HCT116 (cell line): ENCODE measurements at regions not wholly inside any gene's neighbourhood (a gene's known extent, or its start where the extent isn't known, plus 50 kb on each side); places are given as distances from the start of the nearest gene placed in this dataset.

Experiments used
- EGR1 ChIP-seq: IDR thresholded peaks from 2 replicates; pipeline ENCODE4 v1.6.1; 2012; ENCODE audit warnings: low read depth
- EZH2 ChIP-seq: fragments of 200-600 bp; sonication (generic); IDR thresholded peaks from 2 replicates; pipeline ENCODE4 v1.6.1; 2017; ENCODE audit warnings: antibody characterized with exemption, mixed run types
- EZH2phosphoT487 ChIP-seq: fragments of 200-600 bp; IDR thresholded peaks from 2 replicates; pipeline ENCODE4 v1.6.1; 2018; ENCODE audit warnings: antibody characterized with exemption, borderline replicate concordance
- POLR2A ChIP-seq: IDR thresholded peaks from 2 replicates; pipeline ENCODE4 v1.7.0; 2011; ENCODE audit warnings: borderline replicate concordance; ENCODE audit not compliant: insufficient read depth, insufficient read length; ENCODE audit errors: extremely low read depth
- POLR2AphosphoS5 ChIP-seq: IDR thresholded peaks from 2 replicates; pipeline ENCODE4 v1.6.1; 2011; ENCODE audit warnings: mild to moderate bottlenecking, low read depth, low read length, moderate library complexity
- SRF ChIP-seq: IDR thresholded peaks from 2 replicates; pipeline ENCODE4 v1.6.1; 2012; ENCODE audit warnings: low read depth
- YY1 ChIP-seq: IDR thresholded peaks from 2 replicates; pipeline ENCODE4 v1.6.1; 2011; ENCODE audit warnings: low read length, low read depth, moderate library complexity, mild to moderate bottlenecking; ENCODE audit not compliant: insufficient replicate concordance; ENCODE audit errors: extremely low read depth
- ZFX ChIP-seq: fragments of 450-650 bp; IDR thresholded peaks from 2 replicates; pipeline ENCODE4 v1.6.1; 2017
- ZNF274 ChIP-seq: fragments of 200-500 bp; sonication (Bioruptor generic); IDR thresholded peaks from 2 replicates; pipeline ENCODE4 v1.6.1; 2014; ENCODE audit warnings: mild to moderate bottlenecking, low read depth, low read length, inconsistent platforms
- TF ChIP-seq, protein P1 (sequence below), 3 experiments: fragments of 200-600 bp in 1 of 3; sonication (generic) in 1 of 3; IDR thresholded peaks in 2 of 3; conservative IDR thresholded peaks in 1 of 3; 2 replicates each; pipeline ENCODE4 v1.5.1; 2012 to 2017; ENCODE audit warnings: low read depth in 2 of 3, low read length in 2 of 3, antibody characterized with exemption in 1 of 3, borderline replicate concordance in 1 of 3, control low read depth in 1 of 3, mild to moderate bottlenecking in 1 of 3, mixed read lengths in 1 of 3, mixed run types in 1 of 3, moderate library complexity in 1 of 3; ENCODE audit not compliant: insufficient read depth in 1 of 3
- TF ChIP-seq, protein P2 (sequence below): IDR thresholded peaks from 2 replicates; pipeline ENCODE4 v1.6.1; 2012
- TF ChIP-seq, protein P3 (sequence below): IDR thresholded peaks from 2 replicates; pipeline ENCODE4 v1.6.1; 2012; ENCODE audit warnings: low read depth

DNA sequence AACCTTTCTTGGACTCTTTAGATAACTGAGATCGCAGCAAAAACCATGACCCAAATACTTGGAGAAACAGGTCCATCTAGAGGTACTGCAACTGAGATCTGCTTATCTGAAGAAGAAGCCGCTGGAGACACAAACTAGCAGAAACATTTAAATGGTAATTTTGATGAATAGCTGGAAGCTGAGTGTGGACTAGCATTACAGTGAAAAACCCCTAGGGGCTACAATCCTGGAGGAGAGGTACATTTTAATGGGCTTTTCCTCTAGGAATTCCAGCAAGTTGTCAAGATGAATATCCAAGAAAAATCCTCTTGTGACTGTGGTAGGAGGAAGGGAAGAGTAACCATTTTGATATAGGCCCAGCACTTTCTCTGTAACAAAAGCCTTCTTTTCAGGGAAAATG, 592.5 kb upstream of the GRIA3 start:
- TF ChIP-seq, protein P1, sequence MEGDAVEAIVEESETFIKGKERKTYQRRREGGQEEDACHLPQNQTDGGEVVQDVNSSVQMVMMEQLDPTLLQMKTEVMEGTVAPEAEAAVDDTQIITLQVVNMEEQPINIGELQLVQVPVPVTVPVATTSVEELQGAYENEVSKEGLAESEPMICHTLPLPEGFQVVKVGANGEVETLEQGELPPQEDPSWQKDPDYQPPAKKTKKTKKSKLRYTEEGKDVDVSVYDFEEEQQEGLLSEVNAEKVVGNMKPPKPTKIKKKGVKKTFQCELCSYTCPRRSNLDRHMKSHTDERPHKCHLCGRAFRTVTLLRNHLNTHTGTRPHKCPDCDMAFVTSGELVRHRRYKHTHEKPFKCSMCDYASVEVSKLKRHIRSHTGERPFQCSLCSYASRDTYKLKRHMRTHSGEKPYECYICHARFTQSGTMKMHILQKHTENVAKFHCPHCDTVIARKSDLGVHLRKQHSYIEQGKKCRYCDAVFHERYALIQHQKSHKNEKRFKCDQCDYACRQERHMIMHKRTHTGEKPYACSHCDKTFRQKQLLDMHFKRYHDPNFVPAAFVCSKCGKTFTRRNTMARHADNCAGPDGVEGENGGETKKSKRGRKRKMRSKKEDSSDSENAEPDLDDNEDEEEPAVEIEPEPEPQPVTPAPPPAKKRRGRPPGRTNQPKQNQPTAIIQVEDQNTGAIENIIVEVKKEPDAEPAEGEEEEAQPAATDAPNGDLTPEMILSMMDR (IDR thresholded peaks at IDR 0.05 in 2 of 3, conservative IDR thresholded peaks at IDR 0.05 in 1 of 3; ENCODE audit: borderline replicate concordance in 1 of 3, insufficient read depth in 1 of 3, low read depth in 2 of 3, low read length in 2 of 3), result no peak
- TF ChIP-seq EGR1, result no peak
- TF ChIP-seq, protein P2, sequence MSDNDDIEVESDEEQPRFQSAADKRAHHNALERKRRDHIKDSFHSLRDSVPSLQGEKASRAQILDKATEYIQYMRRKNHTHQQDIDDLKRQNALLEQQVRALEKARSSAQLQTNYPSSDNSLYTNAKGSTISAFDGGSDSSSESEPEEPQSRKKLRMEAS, result no peak
- TF ChIP-seq, protein P3, sequence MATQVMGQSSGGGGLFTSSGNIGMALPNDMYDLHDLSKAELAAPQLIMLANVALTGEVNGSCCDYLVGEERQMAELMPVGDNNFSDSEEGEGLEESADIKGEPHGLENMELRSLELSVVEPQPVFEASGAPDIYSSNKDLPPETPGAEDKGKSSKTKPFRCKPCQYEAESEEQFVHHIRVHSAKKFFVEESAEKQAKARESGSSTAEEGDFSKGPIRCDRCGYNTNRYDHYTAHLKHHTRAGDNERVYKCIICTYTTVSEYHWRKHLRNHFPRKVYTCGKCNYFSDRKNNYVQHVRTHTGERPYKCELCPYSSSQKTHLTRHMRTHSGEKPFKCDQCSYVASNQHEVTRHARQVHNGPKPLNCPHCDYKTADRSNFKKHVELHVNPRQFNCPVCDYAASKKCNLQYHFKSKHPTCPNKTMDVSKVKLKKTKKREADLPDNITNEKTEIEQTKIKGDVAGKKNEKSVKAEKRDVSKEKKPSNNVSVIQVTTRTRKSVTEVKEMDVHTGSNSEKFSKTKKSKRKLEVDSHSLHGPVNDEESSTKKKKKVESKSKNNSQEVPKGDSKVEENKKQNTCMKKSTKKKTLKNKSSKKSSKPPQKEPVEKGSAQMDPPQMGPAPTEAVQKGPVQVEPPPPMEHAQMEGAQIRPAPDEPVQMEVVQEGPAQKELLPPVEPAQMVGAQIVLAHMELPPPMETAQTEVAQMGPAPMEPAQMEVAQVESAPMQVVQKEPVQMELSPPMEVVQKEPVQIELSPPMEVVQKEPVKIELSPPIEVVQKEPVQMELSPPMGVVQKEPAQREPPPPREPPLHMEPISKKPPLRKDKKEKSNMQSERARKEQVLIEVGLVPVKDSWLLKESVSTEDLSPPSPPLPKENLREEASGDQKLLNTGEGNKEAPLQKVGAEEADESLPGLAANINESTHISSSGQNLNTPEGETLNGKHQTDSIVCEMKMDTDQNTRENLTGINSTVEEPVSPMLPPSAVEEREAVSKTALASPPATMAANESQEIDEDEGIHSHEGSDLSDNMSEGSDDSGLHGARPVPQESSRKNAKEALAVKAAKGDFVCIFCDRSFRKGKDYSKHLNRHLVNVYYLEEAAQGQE, result no peak
- TF ChIP-seq ZFX, result no peak
- TF ChIP-seq EZH2, result no peak
- no peak for TF ChIP-seq POLR2A
- TF ChIP-seq ZNF274, result no peak
- no peak for TF ChIP-seq POLR2AphosphoS5
- no peak for TF ChIP-seq SRF
- TF ChIP-seq EZH2phosphoT487, result no peak
- TF ChIP-seq YY1, result no peak
